ENCODE measurements at regions not wholly inside any gene's neighbourhood (a gene's known extent, or its start where the extent isn't known, plus 50 kb on each side); places are given as distances from the start of the nearest gene placed in this dataset.

GRCh38 chr16:7861891-7862582, 529.4 kb downstream of the RBFOX1 start:
- H3K9me2 ChIP-seq (ENCODE audit: insufficient read depth) = peaks cover 5% of the 10 kb centered on the region; the same call in 1 of the 2 replicates
- peaks cover 2% of the 10 kb centered on the region; the same call in 1 of the 3 replicates for H3K9me3 Mint-ChIP-seq
- no peak overlapping the region for H3K4me2 ChIP-seq
- H3K4me1 ChIP-seq (ENCODE audit: insufficient read depth) = peaks cover 3% of the 10 kb centered on the region; the same call in 1 of the 2 replicates
- H3K4me3 ChIP-seq = no peak overlapping the region
- H3K4me1 Mint-ChIP-seq = peaks cover 19% of the 10 kb centered on the region
- H4K20me1 ChIP-seq (replicated peaks; ENCODE audit: insufficient read depth) = no peaks in the 10 kb centered on the region
- H2AFZ ChIP-seq = no peak overlapping the region
- H3K36me3 ChIP-seq (ENCODE audit: insufficient read depth) = no peaks in the 10 kb centered on the region
- H3F3A ChIP-seq (replicated peaks; ENCODE audit: low read depth) = no peaks in the 10 kb centered on the region
- ATAC-seq (no peak; the same call in 2 of the 3 replicates), DNase-seq (ENCODE audit: low spot score) (no peak)
- peaks cover 2% of the 10 kb centered on the region for H3K27me3 Mint-ChIP-seq (ENCODE audit: insufficient read depth, low read depth, poor library complexity)
- no peak overlapping the region for H3K27ac ChIP-seq (ENCODE audit: low read depth)
- no peak overlapping the region; the same call in 1 of the 2 replicates for H3K27ac Mint-ChIP-seq
- H3K79me2 ChIP-seq (replicated peaks; ENCODE audit: insufficient read depth) = no peaks in the 10 kb centered on the region
- H3K36me3 Mint-ChIP-seq (ENCODE audit: low read depth) = no peaks in the 10 kb centered on the region
- TF ChIP-seq, protein P1, sequence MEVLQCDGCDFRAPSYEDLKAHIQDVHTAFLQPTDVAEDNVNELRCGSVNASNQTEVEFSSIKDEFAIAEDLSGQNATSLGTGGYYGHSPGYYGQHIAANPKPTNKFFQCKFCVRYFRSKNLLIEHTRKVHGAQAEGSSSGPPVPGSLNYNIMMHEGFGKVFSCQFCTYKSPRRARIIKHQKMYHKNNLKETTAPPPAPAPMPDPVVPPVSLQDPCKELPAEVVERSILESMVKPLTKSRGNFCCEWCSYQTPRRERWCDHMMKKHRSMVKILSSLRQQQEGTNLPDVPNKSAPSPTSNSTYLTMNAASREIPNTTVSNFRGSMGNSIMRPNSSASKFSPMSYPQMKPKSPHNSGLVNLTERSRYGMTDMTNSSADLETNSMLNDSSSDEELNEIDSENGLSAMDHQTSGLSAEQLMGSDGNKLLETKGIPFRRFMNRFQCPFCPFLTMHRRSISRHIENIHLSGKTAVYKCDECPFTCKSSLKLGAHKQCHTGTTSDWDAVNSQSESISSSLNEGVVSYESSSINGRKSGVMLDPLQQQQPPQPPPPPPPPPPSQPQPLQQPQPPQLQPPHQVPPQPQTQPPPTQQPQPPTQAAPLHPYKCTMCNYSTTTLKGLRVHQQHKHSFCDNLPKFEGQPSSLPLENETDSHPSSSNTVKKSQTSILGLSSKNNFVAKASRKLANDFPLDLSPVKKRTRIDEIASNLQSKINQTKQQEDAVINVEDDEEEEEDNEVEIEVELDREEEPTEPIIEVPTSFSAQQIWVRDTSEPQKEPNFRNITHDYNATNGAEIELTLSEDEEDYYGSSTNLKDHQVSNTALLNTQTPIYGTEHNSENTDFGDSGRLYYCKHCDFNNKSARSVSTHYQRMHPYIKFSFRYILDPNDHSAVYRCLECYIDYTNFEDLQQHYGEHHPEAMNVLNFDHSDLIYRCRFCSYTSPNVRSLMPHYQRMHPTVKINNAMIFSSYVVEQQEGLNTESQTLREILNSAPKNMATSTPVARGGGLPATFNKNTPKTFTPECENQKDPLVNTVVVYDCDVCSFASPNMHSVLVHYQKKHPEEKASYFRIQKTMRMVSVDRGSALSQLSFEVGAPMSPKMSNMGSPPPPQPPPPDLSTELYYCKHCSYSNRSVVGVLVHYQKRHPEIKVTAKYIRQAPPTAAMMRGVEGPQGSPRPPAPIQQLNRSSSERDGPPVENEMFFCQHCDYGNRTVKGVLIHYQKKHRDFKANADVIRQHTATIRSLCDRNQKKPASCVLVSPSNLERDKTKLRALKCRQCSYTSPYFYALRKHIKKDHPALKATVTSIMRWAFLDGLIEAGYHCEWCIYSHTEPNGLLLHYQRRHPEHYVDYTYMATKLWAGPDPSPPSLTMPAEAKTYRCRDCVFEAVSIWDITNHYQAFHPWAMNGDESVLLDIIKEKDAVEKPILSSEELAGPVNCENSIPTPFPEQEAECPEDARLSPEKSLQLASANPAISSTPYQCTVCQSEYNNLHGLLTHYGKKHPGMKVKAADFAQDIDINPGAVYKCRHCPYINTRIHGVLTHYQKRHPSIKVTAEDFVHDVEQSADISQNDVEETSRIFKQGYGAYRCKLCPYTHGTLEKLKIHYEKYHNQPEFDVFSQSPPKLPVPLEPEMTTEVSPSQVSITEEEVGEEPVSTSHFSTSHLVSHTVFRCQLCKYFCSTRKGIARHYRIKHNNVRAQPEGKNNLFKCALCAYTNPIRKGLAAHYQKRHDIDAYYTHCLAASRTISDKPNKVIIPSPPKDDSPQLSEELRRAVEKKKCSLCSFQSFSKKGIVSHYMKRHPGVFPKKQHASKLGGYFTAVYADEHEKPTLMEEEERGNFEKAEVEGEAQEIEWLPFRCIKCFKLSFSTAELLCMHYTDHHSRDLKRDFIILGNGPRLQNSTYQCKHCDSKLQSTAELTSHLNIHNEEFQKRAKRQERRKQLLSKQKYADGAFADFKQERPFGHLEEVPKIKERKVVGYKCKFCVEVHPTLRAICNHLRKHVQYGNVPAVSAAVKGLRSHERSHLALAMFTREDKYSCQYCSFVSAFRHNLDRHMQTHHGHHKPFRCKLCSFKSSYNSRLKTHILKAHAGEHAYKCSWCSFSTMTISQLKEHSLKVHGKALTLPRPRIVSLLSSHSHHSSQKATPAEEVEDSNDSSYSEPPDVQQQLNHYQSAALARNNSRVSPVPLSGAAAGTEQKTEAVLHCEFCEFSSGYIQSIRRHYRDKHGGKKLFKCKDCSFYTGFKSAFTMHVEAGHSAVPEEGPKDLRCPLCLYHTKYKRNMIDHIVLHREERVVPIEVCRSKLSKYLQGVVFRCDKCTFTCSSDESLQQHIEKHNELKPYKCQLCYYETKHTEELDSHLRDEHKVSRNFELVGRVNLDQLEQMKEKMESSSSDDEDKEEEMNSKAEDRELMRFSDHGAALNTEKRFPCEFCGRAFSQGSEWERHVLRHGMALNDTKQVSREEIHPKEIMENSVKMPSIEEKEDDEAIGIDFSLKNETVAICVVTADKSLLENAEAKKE (CRISPR knock-in tag; IDR thresholded peaks at IDR 0.05) = no peak
- TF ChIP-seq STAT1 (IDR thresholded peaks at IDR 0.05; ENCODE audit: unreplicated experiment) = no peak
- no peak for TF ChIP-seq POLR2AphosphoS5 (IDR thresholded peaks at IDR 0.05; ENCODE audit: low read depth)
- TF ChIP-seq ZNF114 (CRISPR knock-in tag; IDR thresholded peaks at IDR 0.05) = no peak
- no peak for TF ChIP-seq ZNF331 (CRISPR knock-in tag; IDR thresholded peaks at IDR 0.05; ENCODE audit: low read depth)
- TF ChIP-seq, protein P2, sequence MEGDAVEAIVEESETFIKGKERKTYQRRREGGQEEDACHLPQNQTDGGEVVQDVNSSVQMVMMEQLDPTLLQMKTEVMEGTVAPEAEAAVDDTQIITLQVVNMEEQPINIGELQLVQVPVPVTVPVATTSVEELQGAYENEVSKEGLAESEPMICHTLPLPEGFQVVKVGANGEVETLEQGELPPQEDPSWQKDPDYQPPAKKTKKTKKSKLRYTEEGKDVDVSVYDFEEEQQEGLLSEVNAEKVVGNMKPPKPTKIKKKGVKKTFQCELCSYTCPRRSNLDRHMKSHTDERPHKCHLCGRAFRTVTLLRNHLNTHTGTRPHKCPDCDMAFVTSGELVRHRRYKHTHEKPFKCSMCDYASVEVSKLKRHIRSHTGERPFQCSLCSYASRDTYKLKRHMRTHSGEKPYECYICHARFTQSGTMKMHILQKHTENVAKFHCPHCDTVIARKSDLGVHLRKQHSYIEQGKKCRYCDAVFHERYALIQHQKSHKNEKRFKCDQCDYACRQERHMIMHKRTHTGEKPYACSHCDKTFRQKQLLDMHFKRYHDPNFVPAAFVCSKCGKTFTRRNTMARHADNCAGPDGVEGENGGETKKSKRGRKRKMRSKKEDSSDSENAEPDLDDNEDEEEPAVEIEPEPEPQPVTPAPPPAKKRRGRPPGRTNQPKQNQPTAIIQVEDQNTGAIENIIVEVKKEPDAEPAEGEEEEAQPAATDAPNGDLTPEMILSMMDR (conservative IDR thresholded peaks at IDR 0.05; ENCODE audit: low read depth in 2 of 2) = no peak
- no peak for TF ChIP-seq EZH2phosphoT487 (IDR thresholded peaks at IDR 0.05; ENCODE audit: unreplicated experiment)
- TF ChIP-seq, protein P3, sequence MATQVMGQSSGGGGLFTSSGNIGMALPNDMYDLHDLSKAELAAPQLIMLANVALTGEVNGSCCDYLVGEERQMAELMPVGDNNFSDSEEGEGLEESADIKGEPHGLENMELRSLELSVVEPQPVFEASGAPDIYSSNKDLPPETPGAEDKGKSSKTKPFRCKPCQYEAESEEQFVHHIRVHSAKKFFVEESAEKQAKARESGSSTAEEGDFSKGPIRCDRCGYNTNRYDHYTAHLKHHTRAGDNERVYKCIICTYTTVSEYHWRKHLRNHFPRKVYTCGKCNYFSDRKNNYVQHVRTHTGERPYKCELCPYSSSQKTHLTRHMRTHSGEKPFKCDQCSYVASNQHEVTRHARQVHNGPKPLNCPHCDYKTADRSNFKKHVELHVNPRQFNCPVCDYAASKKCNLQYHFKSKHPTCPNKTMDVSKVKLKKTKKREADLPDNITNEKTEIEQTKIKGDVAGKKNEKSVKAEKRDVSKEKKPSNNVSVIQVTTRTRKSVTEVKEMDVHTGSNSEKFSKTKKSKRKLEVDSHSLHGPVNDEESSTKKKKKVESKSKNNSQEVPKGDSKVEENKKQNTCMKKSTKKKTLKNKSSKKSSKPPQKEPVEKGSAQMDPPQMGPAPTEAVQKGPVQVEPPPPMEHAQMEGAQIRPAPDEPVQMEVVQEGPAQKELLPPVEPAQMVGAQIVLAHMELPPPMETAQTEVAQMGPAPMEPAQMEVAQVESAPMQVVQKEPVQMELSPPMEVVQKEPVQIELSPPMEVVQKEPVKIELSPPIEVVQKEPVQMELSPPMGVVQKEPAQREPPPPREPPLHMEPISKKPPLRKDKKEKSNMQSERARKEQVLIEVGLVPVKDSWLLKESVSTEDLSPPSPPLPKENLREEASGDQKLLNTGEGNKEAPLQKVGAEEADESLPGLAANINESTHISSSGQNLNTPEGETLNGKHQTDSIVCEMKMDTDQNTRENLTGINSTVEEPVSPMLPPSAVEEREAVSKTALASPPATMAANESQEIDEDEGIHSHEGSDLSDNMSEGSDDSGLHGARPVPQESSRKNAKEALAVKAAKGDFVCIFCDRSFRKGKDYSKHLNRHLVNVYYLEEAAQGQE (IDR thresholded peaks at IDR 0.05; ENCODE audit: unreplicated experiment) = no peak
- H3K27me3 ChIP-seq (ENCODE audit: insufficient read depth) = no peaks in the 10 kb centered on the region
- H3K4me3 Mint-ChIP-seq = no peak overlapping the region

Measured in GM23338 (cell line).